Heart right ventricle (tissue), 16 donors: ENCODE measurements at regions not wholly inside any gene's neighbourhood (a gene's known extent, or its start where the extent isn't known, plus 50 kb on each side); places are given as distances from the start of the nearest gene placed in this dataset.

Source experiments
- ATAC-seq, 8 donors: fragments of 200-7000 bp; cut with Tn5 transposase; one replicate each; pipeline ENCODE4 v1.9.1; 2020; ENCODE audit warnings: mild to moderate bottlenecking in 8 of 8, moderate library complexity in 8 of 8, moderate number of reproducible peaks in 1 of 8
- DNase-seq, 2 donors: peaks; one replicate each; pipeline ENCODE4 v3.0.0-alpha.2; 2020
- H3K27ac ChIP-seq, 10 donors: fragments of 200-600 bp; sonication (generic) in 2 of 10; one replicate each; pipeline versions ENCODE4 v1.5.0 to v1.8.0; 2020 to 2022; ENCODE audit warnings: mild to moderate bottlenecking in 3 of 10
- H3K27me3 ChIP-seq, 7 donors: fragments of 200-600 bp; one replicate each; pipeline ENCODE4 v1.8.0; 2021 to 2022; ENCODE audit warnings: mild to moderate bottlenecking in 2 of 7
- H3K36me3 ChIP-seq, 9 donors: fragments of 200-600 bp; sonication (generic) in 1 of 9; one replicate each; pipeline versions ENCODE4 v1.5.0 to v1.8.0; 2020 to 2022; ENCODE audit warnings: mild to moderate bottlenecking in 2 of 9
- H3K4me1 ChIP-seq, 9 donors: fragments of 200-600 bp; sonication (generic) in 1 of 9; one replicate each; pipeline versions ENCODE4 v1.5.0 to v1.8.0; 2020 to 2022; ENCODE audit warnings: mild to moderate bottlenecking in 4 of 9
- H3K4me3 ChIP-seq, 10 donors: fragments of 200-600 bp; sonication (generic) in 2 of 10; one replicate each; pipeline versions ENCODE4 v1.5.0 to v1.8.0; 2020 to 2022; ENCODE audit warnings: mild to moderate bottlenecking in 7 of 10, moderate library complexity in 2 of 10
- H3K9me3 ChIP-seq, 11 donors: fragments of 200-600 bp in 10 of 11; sonication (generic) in 2 of 11; one replicate each; pipeline versions ENCODE4 v1.5.0 to v1.8.0; 2013 to 2022; ENCODE audit warnings: mild to moderate bottlenecking in 2 of 11, control low read depth in 1 of 11, moderate library complexity in 1 of 11
- CTCF ChIP-seq, 9 donors: fragments of 200-600 bp; sonication (generic) in 2 of 9; IDR thresholded peaks; one replicate each; pipeline versions ENCODE4 v1.5.0 to v1.8.0; 2021 to 2022; ENCODE audit warnings: antibody characterized with exemption in 9 of 9, mild to moderate bottlenecking in 5 of 9, moderate library complexity in 1 of 9
- whole genome bisulfite sequencing, 2 donors: extraction: QIAGEN DNeasy Blood & Tissue Kit; methylation state at CpG; one replicate each; pipeline ENCODE4 v1.1.7; 2013; ENCODE audit warnings: inconsistent platforms in 1 of 2; 5-methylcytosine and 5-hydroxymethylcytosine counted together
- intact Hi-C, 10 donors: fragments of 100-400 bp; cut with DNase I; formaldehyde crosslinking; loops; one replicate each; pipeline versions ENCODE4 v1.11.1 to v1.14.2; 2022
- donor health status: Arrhythmogenic right ventricular cardiomyopathy.
- donor health status: ischemic (EF 13 %, LVEDD 7.1; RV severe dilation, severe dysfunction).
- donor health status: healthy with polysubstance abuse.
- donor health status: DM: no; HTN: yes; CAD: no.
- donor health status: DM: no; HTN: no; CAD: no.
- donor health status: ischemic (EF 25% LVEDD 6.9; RV normal size, moderate dysfunction).
- donor health status: ischemic (EF 25% LVEDD 5.7; RV mildly dilated, moderate dysfunction).
- donor health status: healthy.
- donor health status: DM: yes; HTN: yes; CAD: no.
- donor health status: Ischemic cardiomyopathy.
- donor health status: ischemic (EF 35%, LVEDD 5.7; RV mildly dilated, moderate dysfunction).
- donor health status: nonischemic (EF 11% LVEDD 7.7; RV severe dilation, severe dysfunction).
- donor health status: DM: yes; HTN: yes; CAD: no.
- donor health status: PGD.
- donor health status: ischemic (EF 29% LVEDD 5.4; RV normal size, mild dysfunction).
- donor health status: nonischemic (EF 23%, LVEDD 6.1; RV moderate dilation, normal function).

GRCh38 chr7:41612798-41613197 lies 90.1 kb downstream of the INHBA start:
- intact Hi-C loops: no loop called here
- H3K36me3 ChIP-seq: no peaks in the 10 kb centered on the region
- TF ChIP-seq CTCF (IDR thresholded peaks at IDR 0.05): no peak
- DNase-seq: no peak
- H3K4me3 ChIP-seq: no peak overlapping the region
- H3K4me1 ChIP-seq: no peaks in the 10 kb centered on the region
- H3K27me3 ChIP-seq: no peaks in the 10 kb centered on the region
- H3K27ac ChIP-seq: no peak overlapping the region
- WGBS, 2 donors: 85 to 87% methylated on average over 2 of the region's 2 CpGs
- H3K9me3 ChIP-seq: no peaks in the 10 kb centered on the region
- no peak for ATAC-seq

- no peaks in the 10 kb centered on the region for H3K4me1 ChIP-seq
- H3K27ac ChIP-seq: no peak overlapping the region
- intact Hi-C loops: no loop called here
- no peaks in the 10 kb centered on the region for H3K36me3 ChIP-seq
- TF ChIP-seq CTCF (IDR thresholded peaks at IDR 0.05): no peak
- H3K27me3 ChIP-seq: no peaks in the 10 kb centered on the region
- WGBS, 2 donors: 90 to 94% methylated on average over 4 of the region's 4 CpGs
- H3K9me3 ChIP-seq: no peaks in the 10 kb centered on the region
- no peak for ATAC-seq
- H3K4me3 ChIP-seq: no peak overlapping the region
- DNase-seq: no peak
Measured at GRCh38 chr7:41612386-41612785, 90.5 kb downstream of the INHBA start.

- Histone ChIP-seq H3K27me3 (no peaks in the 10 kb centered on the region), H3K9me3 (no peaks in the 10 kb centered on the region), H3K27ac (no peak overlapping the region), H3K4me1 (no peaks in the 10 kb centered on the region), H3K36me3 (no peaks in the 10 kb centered on the region), H3K4me3 (no peak overlapping the region)
- intact Hi-C loops: loop anchor here in 1 of 10 donors (10.0 kb wide), 1 partner anchor 64 kb away; no protein-coding TSS in a partner anchor
- DNase-seq (no peak), ATAC-seq (no peak)
- 88 to 90% methylated on average over 2 of the region's 2 CpGs for WGBS, 2 donors
- no peak for TF ChIP-seq CTCF (IDR thresholded peaks at IDR 0.05)
Measured at GRCh38 chr7:41608447-41608846, 94.4 kb downstream of the INHBA start.

- TF ChIP-seq CTCF (IDR thresholded peaks at IDR 0.05): no peak
- H3K36me3 ChIP-seq: no peaks in the 10 kb centered on the region
- no peaks in the 10 kb centered on the region for H3K9me3 ChIP-seq
- no peak overlapping the region for H3K4me3 ChIP-seq
- DNase-seq: no peak
- no peaks in the 10 kb centered on the region for H3K27me3 ChIP-seq
- H3K27ac ChIP-seq: no peak overlapping the region
- WGBS, 2 donors: 95 to 97% methylated on average over 1 of the region's 1 CpG
- ATAC-seq: no peak
- intact Hi-C loops: loop anchor here in 1 of 10 donors (10.0 kb wide), 1 partner anchor 59 kb away; no protein-coding TSS in a partner anchor
- H3K4me1 ChIP-seq: no peaks in the 10 kb centered on the region
Measured at GRCh38 chr7:41603985-41604384, 98.9 kb downstream of the INHBA start.
